HL-60 (cell line): ENCODE measurements at regions not wholly inside any gene's neighbourhood (a gene's known extent, or its start where the extent isn't known, plus 50 kb on each side); places are given as distances from the start of the nearest gene placed in this dataset.

Source experiments
- DNase-seq, 2 experiments: peaks; one replicate each; pipeline ENCODE4 v3.0.0-alpha.2; 2010 to 2020; ENCODE audit warnings: low read depth in 1 of 2, low spot score in 1 of 2
- H3K27ac ChIP-seq: fragments of 250-450 bp; sonication (Bioruptor Pico); replicated peaks from 2 replicates; pipeline ENCODE4 v1.5.1; 2020; ENCODE audit warnings: mild to moderate bottlenecking, moderate library complexity
- H3K27me3 ChIP-seq: fragments of 250-450 bp; sonication (Bioruptor Pico); 2 replicates; pipeline ENCODE4 v1.5.1; 2021; ENCODE audit warnings: mild to moderate bottlenecking, moderate library complexity; ENCODE audit not compliant: insufficient read depth, poor library complexity, severe bottlenecking
- H3K4me3 ChIP-seq: replicated peaks from 2 replicates; pipeline ENCODE4 v1.5.1; 2011; ENCODE audit warnings: mild to moderate bottlenecking, control low read depth, low read length; ENCODE audit not compliant: insufficient read depth
- CTCF ChIP-seq: IDR thresholded peaks from one replicate; pipeline ENCODE4 v1.5.1; 2011; ENCODE audit warnings: low read length, control low read depth, inconsistent platforms; ENCODE audit not compliant: insufficient read depth
- GABPA ChIP-seq: IDR thresholded peaks from 2 replicates; pipeline ENCODE4 v1.6.1; 2012; ENCODE audit warnings: low read depth
- POLR2AphosphoS5 ChIP-seq: IDR thresholded peaks from 2 replicates; pipeline ENCODE4 v1.6.1; 2012; ENCODE audit warnings: low read depth
- REST ChIP-seq: IDR thresholded peaks from 2 replicates; pipeline ENCODE4 v1.6.1; 2012; ENCODE audit warnings: low read depth; ENCODE audit not compliant: insufficient replicate concordance
- SPI1 ChIP-seq: IDR thresholded peaks from 2 replicates; pipeline ENCODE4 v1.6.1; 2012; ENCODE audit warnings: low read depth, mild to moderate bottlenecking, borderline replicate concordance

- Histone ChIP-seq H3K27me3 (no peaks in the 10 kb centered on the region), H3K4me3 (no peak overlapping the region), H3K27ac (no peak overlapping the region)
- no peak for DNase-seq
- TF ChIP-seq POLR2AphosphoS5: no peak
- TF ChIP-seq CTCF: no peak
- no peak for TF ChIP-seq SPI1
- no peak for TF ChIP-seq GABPA
- no peak for TF ChIP-seq REST
Observed at GRCh38 chr9:109945573-109945972, 165.6 kb downstream of the PALM2AKAP2 start.

GRCh38 chr9:109948453-109948852 lies 168.5 kb downstream of the PALM2AKAP2 start:
- Histone ChIP-seq H3K27ac (no peak overlapping the region), H3K4me3 (no peak overlapping the region)

More at GRCh38 chr9:109948453-109948852, 168.5 kb downstream of the PALM2AKAP2 start:
- TF ChIP-seq GABPA (no peak), POLR2AphosphoS5 (no peak), CTCF (no peak), SPI1 (no peak), REST (no peak)
- DNase-seq: no peak
- H3K27me3 ChIP-seq: no peaks in the 10 kb centered on the region
